Calu3 (cell line): ENCODE measurements at regions not wholly inside any gene's neighbourhood (a gene's known extent, or its start where the extent isn't known, plus 50 kb on each side); places are given as distances from the start of the nearest gene placed in this dataset.

ENCODE experiments used
- BruUV-seq: library from RNA; stranded (reverse); fragments of 400-500 nt; replicated peaks from 2 replicates; lab custom pipeline; 2021; lab: Mats Ljungman, UMichigan
- CTCF ChIA-PET: fragments of 300-600 bp; sonication (Branson Sonifier 250); formaldehyde crosslinking; loops from one replicate; lab custom pipeline; 2022; ENCODE audit warnings: antibody characterized with exemption; lab: Charles Lee
- DNase-seq: peaks from one replicate; pipeline ENCODE4 v3.0.0; 2022
- H3K27ac Mint-ChIP-seq: one replicate; pipeline ENCODE4 v1.8.0; 2022; ENCODE audit warnings: mixed read lengths; ENCODE audit not compliant: unreplicated experiment
- H3K27me3 Mint-ChIP-seq: one replicate; pipeline ENCODE4 v1.8.0; 2022; ENCODE audit warnings: mixed read lengths; ENCODE audit not compliant: unreplicated experiment
- H3K36me3 Mint-ChIP-seq: one replicate; pipeline ENCODE4 v1.8.0; 2022; ENCODE audit warnings: mild to moderate bottlenecking, moderate library complexity, mixed read lengths; ENCODE audit not compliant: insufficient read depth, unreplicated experiment
- H3K4me1 Mint-ChIP-seq: one replicate; pipeline ENCODE4 v1.8.0; 2022; ENCODE audit warnings: mild to moderate bottlenecking, low read depth, mixed read lengths; ENCODE audit not compliant: unreplicated experiment
- H3K4me3 Mint-ChIP-seq: one replicate; pipeline ENCODE4 v1.8.0; 2022; ENCODE audit warnings: mild to moderate bottlenecking, low read depth, moderate library complexity, mixed read lengths; ENCODE audit not compliant: unreplicated experiment
- H3K9me3 Mint-ChIP-seq: one replicate; pipeline ENCODE4 v1.8.0; 2022; ENCODE audit warnings: low read depth, mixed read lengths; ENCODE audit not compliant: unreplicated experiment
- intact Hi-C: fragments of 100-400 bp; cut with micrococcal nuclease; formaldehyde crosslinking; loops from one replicate; pipeline ENCODE4 v1.10.0; 2022; ENCODE audit not compliant: unreplicated experiment
- TF ChIP-seq, protein P1 (sequence below): fragments of 200-600 bp; IDR thresholded peaks from one replicate; pipeline ENCODE4 v1.8.0; 2022; ENCODE audit warnings: antibody characterized with exemption; ENCODE audit not compliant: unreplicated experiment

DNA sequence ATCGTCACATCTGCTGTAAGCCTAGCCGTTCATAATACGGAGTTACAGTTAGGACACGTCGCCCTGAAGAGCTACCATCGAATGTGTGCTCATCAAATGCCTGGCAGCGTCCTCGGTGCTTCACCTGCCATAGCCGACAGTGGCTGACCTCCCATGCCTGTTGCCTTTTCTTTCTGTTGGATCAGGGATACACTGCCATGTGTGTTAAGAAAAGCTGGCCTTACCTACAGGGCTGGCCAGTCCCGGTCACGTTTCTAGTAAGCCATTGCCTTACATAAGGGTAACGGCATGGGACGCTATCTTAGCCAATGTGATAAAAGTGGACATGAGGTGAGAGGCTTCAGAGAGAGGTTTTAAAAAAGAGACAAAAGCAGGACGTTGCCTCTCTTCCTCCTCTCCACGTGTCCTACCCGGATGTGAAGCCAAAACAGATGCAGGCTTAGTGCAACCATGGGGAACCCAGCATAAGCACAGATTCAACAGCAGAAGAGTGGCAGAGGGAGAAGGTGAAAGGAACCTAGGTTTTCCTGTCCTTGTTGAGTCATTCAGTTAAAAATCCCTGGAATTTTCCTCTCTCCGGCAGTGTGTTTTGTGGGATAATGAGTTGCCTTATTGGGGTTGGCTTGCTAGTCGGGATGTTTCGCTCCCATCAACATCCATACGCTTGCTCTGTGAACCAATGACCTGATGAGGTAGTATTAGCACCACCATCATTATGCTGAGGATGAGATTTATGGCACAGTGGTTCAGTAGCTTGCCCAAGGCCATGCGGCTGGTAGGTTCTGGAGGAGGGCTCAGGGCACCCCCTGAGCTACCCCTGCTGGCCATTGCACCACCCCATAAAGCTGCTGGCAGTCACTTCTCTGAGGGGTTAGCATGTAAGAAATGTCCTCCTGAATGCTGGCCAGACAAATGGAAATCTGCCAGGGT lies 67.4 kb upstream of the B3GAT1 start:
- no peak for DNase-seq
- Mint-ChIP-seq H3K27me3 (peaks cover 63% of the 10 kb centered on the region), H3K9me3 (peaks cover 3% of the 10 kb centered on the region), H3K27ac (no peak overlapping the region), H3K36me3 (no peaks in the 10 kb centered on the region), H3K4me1 (no peaks in the 10 kb centered on the region), H3K4me3 (no peak overlapping the region)
- no TSS peak for BruUV-seq
- intact Hi-C loops: no loop called here
- TF ChIP-seq, protein P1, sequence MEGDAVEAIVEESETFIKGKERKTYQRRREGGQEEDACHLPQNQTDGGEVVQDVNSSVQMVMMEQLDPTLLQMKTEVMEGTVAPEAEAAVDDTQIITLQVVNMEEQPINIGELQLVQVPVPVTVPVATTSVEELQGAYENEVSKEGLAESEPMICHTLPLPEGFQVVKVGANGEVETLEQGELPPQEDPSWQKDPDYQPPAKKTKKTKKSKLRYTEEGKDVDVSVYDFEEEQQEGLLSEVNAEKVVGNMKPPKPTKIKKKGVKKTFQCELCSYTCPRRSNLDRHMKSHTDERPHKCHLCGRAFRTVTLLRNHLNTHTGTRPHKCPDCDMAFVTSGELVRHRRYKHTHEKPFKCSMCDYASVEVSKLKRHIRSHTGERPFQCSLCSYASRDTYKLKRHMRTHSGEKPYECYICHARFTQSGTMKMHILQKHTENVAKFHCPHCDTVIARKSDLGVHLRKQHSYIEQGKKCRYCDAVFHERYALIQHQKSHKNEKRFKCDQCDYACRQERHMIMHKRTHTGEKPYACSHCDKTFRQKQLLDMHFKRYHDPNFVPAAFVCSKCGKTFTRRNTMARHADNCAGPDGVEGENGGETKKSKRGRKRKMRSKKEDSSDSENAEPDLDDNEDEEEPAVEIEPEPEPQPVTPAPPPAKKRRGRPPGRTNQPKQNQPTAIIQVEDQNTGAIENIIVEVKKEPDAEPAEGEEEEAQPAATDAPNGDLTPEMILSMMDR: no peak
- CTCF ChIA-PET: no interaction called here

DNA sequence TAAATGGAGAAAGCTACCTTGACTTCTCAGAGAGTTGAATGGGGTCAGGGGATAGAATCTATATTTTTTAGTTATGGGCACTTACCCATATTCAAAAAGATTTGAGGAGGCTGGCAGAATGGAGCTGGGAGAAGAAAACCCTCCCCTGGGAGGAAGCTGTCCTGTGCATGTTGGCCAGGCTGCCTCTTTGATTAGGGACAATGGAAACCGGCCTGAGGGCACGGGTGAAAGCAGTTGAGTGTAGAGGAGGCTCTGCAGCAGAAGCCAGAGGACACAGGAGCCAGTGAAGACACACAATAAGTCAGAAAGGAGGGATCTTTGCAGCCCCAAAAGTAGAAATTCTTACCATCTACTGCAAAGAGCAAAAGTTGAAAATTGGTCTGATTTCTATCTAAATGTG lies 66.6 kb upstream of the B3GAT1 start:
- H3K27me3 Mint-ChIP-seq: peaks cover 72% of the 10 kb centered on the region
- peaks cover 3% of the 10 kb centered on the region for H3K9me3 Mint-ChIP-seq
- TF ChIP-seq, protein P1: no peak
- H3K27ac Mint-ChIP-seq: no peak overlapping the region
- no peak for DNase-seq
- H3K4me3 Mint-ChIP-seq: no peak overlapping the region
- intact Hi-C loops: no loop called here
- no peaks in the 10 kb centered on the region for H3K4me1 Mint-ChIP-seq
- H3K36me3 Mint-ChIP-seq: no peaks in the 10 kb centered on the region
- CTCF ChIA-PET: no interaction called here
- no TSS peak for BruUV-seq

DNA sequence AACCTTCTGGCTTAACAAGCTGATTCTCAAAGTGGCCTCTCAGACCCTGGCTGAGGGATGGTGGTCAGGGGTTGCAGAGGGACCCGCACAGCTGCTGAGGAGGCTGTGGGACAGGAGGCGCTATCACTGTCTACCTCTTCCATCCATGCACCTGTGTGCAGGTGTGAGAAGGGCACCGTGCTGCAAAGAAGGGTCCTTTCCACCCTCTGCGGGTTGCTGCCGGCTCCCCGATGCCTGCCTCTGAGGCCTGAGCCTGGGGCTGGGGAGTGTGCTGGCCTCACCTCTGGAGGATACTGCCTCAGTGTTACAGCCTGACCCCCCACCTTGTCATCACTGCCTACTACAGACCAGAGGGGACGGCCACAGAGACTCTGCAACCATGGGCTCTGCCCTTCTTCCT lies 66.1 kb upstream of the B3GAT1 start:
- Mint-ChIP-seq H3K4me3 (no peak overlapping the region), H3K9me3 (peaks cover 3% of the 10 kb centered on the region), H3K36me3 (no peaks in the 10 kb centered on the region), H3K27ac (no peak overlapping the region), H3K4me1 (no peaks in the 10 kb centered on the region), H3K27me3 (peaks cover 76% of the 10 kb centered on the region)
- intact Hi-C loops: no loop called here
- no TSS peak for BruUV-seq
- CTCF ChIA-PET: no interaction called here
- TF ChIP-seq, protein P1: no peak
- DNase-seq: no peak

DNA sequence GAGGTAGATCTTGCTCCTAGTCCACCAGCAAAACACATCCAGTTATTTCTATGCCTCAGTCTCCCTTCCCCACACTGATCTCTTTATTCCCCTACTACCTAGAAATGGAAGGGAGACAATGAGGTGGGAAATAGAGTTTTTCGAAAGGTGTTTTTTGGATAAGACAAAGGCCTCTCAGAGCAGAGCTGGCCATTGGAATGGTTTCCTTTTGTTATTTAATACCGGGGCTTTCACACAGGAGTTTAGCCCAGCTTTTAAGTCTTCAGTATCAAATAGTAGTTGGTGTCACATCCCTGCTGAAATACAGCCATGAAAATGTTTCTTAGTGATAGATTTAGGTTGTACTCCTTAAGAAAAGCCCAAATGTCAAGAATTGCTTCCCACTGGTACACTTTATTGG lies 65.4 kb upstream of the B3GAT1 start:
- no peak for DNase-seq
- CTCF ChIA-PET: no interaction called here
- intact Hi-C loops: no loop called here
- H3K9me3 Mint-ChIP-seq: peaks cover 3% of the 10 kb centered on the region
- H3K4me1 Mint-ChIP-seq: no peaks in the 10 kb centered on the region
- TF ChIP-seq, protein P1: no peak
- H3K36me3 Mint-ChIP-seq: no peaks in the 10 kb centered on the region
- no peak overlapping the region for H3K27ac Mint-ChIP-seq
- no peak overlapping the region for H3K4me3 Mint-ChIP-seq
- no TSS peak for BruUV-seq
- H3K27me3 Mint-ChIP-seq: peaks cover 82% of the 10 kb centered on the region
